H9 (cell line): ENCODE measurements at regions not wholly inside any gene's neighbourhood (a gene's known extent, or its start where the extent isn't known, plus 50 kb on each side); places are given as distances from the start of the nearest gene placed in this dataset.

Experiments used
- DNase-seq: peaks from one replicate; pipeline ENCODE4 v3.0.0-alpha.2; 2017
- H2AFZ ChIP-seq: one replicate; pipeline ENCODE4 v1.6.1; 2013; ENCODE audit warnings: mild to moderate bottlenecking, low read length, control low read depth, moderate library complexity
- H2AK5ac ChIP-seq: 2 replicates; pipeline ENCODE4 v1.6.1; 2013; ENCODE audit warnings: low read length, control low read depth, mixed read lengths; ENCODE audit not compliant: insufficient read length
- H2BK120ac ChIP-seq: one replicate; pipeline ENCODE4 v1.6.1; 2013; ENCODE audit warnings: low read depth, mild to moderate bottlenecking, low read length, control low read depth, inconsistent platforms; ENCODE audit not compliant: poor library complexity, severe bottlenecking
- H2BK12ac ChIP-seq: 2 replicates; pipeline ENCODE4 v1.6.1; 2013; ENCODE audit warnings: low read length, control low read depth, mixed read lengths, low read depth; ENCODE audit not compliant: insufficient read length
- H2BK15ac ChIP-seq: 2 replicates; pipeline ENCODE4 v1.6.1; 2013; ENCODE audit warnings: low read depth, low read length, control low read depth
- H2BK20ac ChIP-seq: one replicate; pipeline ENCODE4 v1.6.1; 2013; ENCODE audit warnings: low read depth, mild to moderate bottlenecking, low read length, control low read depth, inconsistent platforms; ENCODE audit not compliant: poor library complexity, severe bottlenecking
- H2BK5ac ChIP-seq: 2 replicates; pipeline ENCODE4 v1.6.1; 2013; ENCODE audit warnings: low read length, control low read depth, mixed read lengths; ENCODE audit not compliant: insufficient read length
- H3K14ac ChIP-seq: 2 replicates; pipeline ENCODE4 v1.6.1; 2013; ENCODE audit warnings: low read length, control low read depth; ENCODE audit not compliant: insufficient read depth
- H3K18ac ChIP-seq: 2 replicates; pipeline ENCODE4 v1.6.1; 2013; ENCODE audit warnings: low read depth, mild to moderate bottlenecking, mixed read lengths, low read length, control low read depth; ENCODE audit not compliant: insufficient read length
- H3K23ac ChIP-seq: 2 replicates; pipeline ENCODE4 v1.6.1; 2013; ENCODE audit warnings: low read length, control low read depth, mixed read lengths, low read depth; ENCODE audit not compliant: insufficient read length
- H3K23me2 ChIP-seq: 2 replicates; pipeline ENCODE4 v1.6.1; 2013; ENCODE audit warnings: low read depth, mild to moderate bottlenecking, mixed read lengths, low read length, control low read depth; ENCODE audit not compliant: insufficient read length, poor library complexity, severe bottlenecking
- H3K27ac ChIP-seq: 2 replicates; pipeline ENCODE4 v1.5.1; 2013; ENCODE audit warnings: low read length, control low read depth, mixed read lengths, low read depth; ENCODE audit not compliant: insufficient read length
- H3K27me3 ChIP-seq: 2 replicates; pipeline ENCODE4 v1.6.1; 2013; ENCODE audit warnings: low read length, control low read depth, inconsistent platforms; ENCODE audit not compliant: insufficient read depth
- H3K4ac ChIP-seq: 2 replicates; pipeline ENCODE4 v1.6.1; 2013; ENCODE audit warnings: low read depth, mild to moderate bottlenecking, control low read depth, inconsistent platforms, low read length, moderate library complexity
- H3K4me1 ChIP-seq: 2 replicates; pipeline ENCODE4 v1.6.1; 2013; ENCODE audit warnings: low read length, control low read depth, inconsistent platforms; ENCODE audit not compliant: insufficient read depth
- H3K4me2 ChIP-seq: 2 replicates; pipeline ENCODE4 v1.6.1; 2013; ENCODE audit warnings: low read length, control low read depth, mixed read lengths; ENCODE audit not compliant: insufficient read length, insufficient read depth
- H3K56ac ChIP-seq: 2 replicates; pipeline ENCODE4 v1.6.1; 2013; ENCODE audit warnings: low read depth, mild to moderate bottlenecking, mixed read lengths, low read length, control low read depth; ENCODE audit not compliant: insufficient read length
- H3K79me1 ChIP-seq: 2 replicates; pipeline ENCODE4 v1.6.1; 2013; ENCODE audit warnings: low read depth, mild to moderate bottlenecking, moderate library complexity, low read length, control low read depth, inconsistent platforms; ENCODE audit not compliant: insufficient read depth, poor library complexity, severe bottlenecking
- H3K79me2 ChIP-seq: 2 replicates; pipeline ENCODE4 v1.6.1; 2013; ENCODE audit warnings: low read length, control low read depth, inconsistent platforms; ENCODE audit not compliant: insufficient read depth
- H3K9ac ChIP-seq: 2 replicates; pipeline ENCODE4 v1.6.1; 2013; ENCODE audit warnings: low read length, control low read depth, mixed read lengths; ENCODE audit not compliant: insufficient read length; ENCODE audit errors: extremely low read depth
- H3K9me3 ChIP-seq: one replicate; pipeline ENCODE4 v1.6.1; 2013; ENCODE audit warnings: low read depth, low read length, inconsistent platforms; ENCODE audit not compliant: control insufficient read depth
- H3T11ph ChIP-seq: one replicate; pipeline ENCODE4 v1.6.1; 2013; ENCODE audit warnings: mild to moderate bottlenecking, low read length, control low read depth, inconsistent platforms
- H4K20me1 ChIP-seq: one replicate; pipeline ENCODE4 v1.6.1; 2013; ENCODE audit not compliant: control insufficient read depth, insufficient read length, insufficient read depth
- H4K5ac ChIP-seq: 2 replicates; pipeline ENCODE4 v1.6.1; 2013; ENCODE audit warnings: low read depth, mild to moderate bottlenecking, mixed read lengths, low read length, control low read depth; ENCODE audit not compliant: insufficient read length
- H4K8ac ChIP-seq: replicated peaks from 2 replicates; pipeline ENCODE4 v1.6.1; 2013; ENCODE audit warnings: low read length, control low read depth, mixed read lengths, low read depth; ENCODE audit not compliant: insufficient read length
- H4K91ac ChIP-seq: 2 replicates; pipeline ENCODE4 v1.6.1; 2013; ENCODE audit warnings: low read depth, mild to moderate bottlenecking, moderate library complexity, mixed read lengths, low read length, control low read depth; ENCODE audit not compliant: insufficient read length
- H3K27ac Mint-ChIP-seq, 3 experiments: 2 replicates in 2 of 3; 3 replicates in 1 of 3; pipeline ENCODE4 v1.8.0; 2020 to 2021; ENCODE audit warnings: mixed read lengths in 3 of 3, mild to moderate bottlenecking in 1 of 3, moderate library complexity in 1 of 3
- H3K27me3 Mint-ChIP-seq: 2 replicates; pipeline ENCODE4 v1.8.0; 2021; ENCODE audit warnings: low read depth, mild to moderate bottlenecking, moderate library complexity, mixed read lengths
- H3K36me3 Mint-ChIP-seq, 3 experiments: 2 replicates in 2 of 3; 3 replicates in 1 of 3; pipeline ENCODE4 v1.8.0; 2020 to 2021; ENCODE audit warnings: low read depth in 3 of 3, mixed read lengths in 3 of 3; ENCODE audit not compliant: insufficient read depth in 1 of 3
- H3K4me1 Mint-ChIP-seq, 2 experiments: 2 replicates each; pipeline ENCODE4 v1.8.0; 2020; ENCODE audit warnings: mixed read lengths in 2 of 2
- H3K4me3 Mint-ChIP-seq, 2 experiments: 2 replicates in 1 of 2; 3 replicates in 1 of 2; pipeline ENCODE4 v1.8.0; 2020 to 2021; ENCODE audit warnings: mild to moderate bottlenecking in 2 of 2, mixed read lengths in 2 of 2, moderate library complexity in 1 of 2
- H3K9me3 Mint-ChIP-seq, 2 experiments: 2 replicates in 1 of 2; 3 replicates in 1 of 2; pipeline ENCODE4 v1.8.0; 2020; ENCODE audit warnings: mild to moderate bottlenecking in 2 of 2, mixed read lengths in 2 of 2, moderate library complexity in 1 of 2
- WGBS: extraction: QIAGEN DNeasy Blood & Tissue Kit; methylation state at CpG from one replicate; pipeline ENCODE4 v1.1.7; 2013; ENCODE audit warnings: missing lambda C conversion rate, low lambda C conversion rate, mixed read lengths; ENCODE audit not compliant: insufficient read length; ENCODE audit errors: extremely low coverage; 5-methylcytosine and 5-hydroxymethylcytosine counted together
- TF ChIP-seq, protein P1 (sequence below): fragments of 200-600 bp; sonication (generic); conservative IDR thresholded peaks from 3 replicates; pipeline ENCODE4 v1.8.0; 2021; ENCODE audit warnings: antibody characterized with exemption, mild to moderate bottlenecking

DNA sequence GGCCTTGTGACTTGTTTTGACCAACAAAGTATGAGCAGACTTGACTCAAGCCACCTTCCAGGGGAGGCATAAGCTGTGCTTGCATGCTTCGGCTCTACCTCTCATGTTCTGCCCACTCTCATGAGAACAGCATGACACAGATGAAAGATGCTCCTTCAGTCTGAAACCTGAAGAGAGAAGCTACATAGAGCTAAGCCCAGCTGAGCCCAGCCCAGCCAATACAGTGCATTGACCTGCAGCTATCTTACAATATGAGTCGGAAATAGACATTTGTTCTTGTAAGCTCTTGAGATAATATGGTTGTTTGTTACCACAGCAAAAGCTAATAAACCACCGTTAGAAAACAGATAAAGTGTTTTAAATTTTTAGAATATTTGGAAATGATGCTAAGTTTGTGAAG is 426.7 kb upstream of the PKDCC start:
- H3K14ac ChIP-seq, result no peak overlapping the region
- no peak overlapping the region for H3K4me2 ChIP-seq
- H3K27ac ChIP-seq, result no peak overlapping the region
- H3K4me1 ChIP-seq, result no peaks in the 10 kb centered on the region
- H3K4ac ChIP-seq, result no peak overlapping the region
- no peak for DNase-seq
- no peaks in the 10 kb centered on the region for H3K27me3 ChIP-seq
- no peak overlapping the region for H3T11ph ChIP-seq
- no peak overlapping the region for H3K56ac ChIP-seq
- H3K79me2 ChIP-seq, result no peaks in the 10 kb centered on the region
- H2BK12ac ChIP-seq, result no peak overlapping the region
- no peak overlapping the region for H3K9ac ChIP-seq
- H3K27me3 Mint-ChIP-seq, result no peaks in the 10 kb centered on the region
- no peaks in the 10 kb centered on the region for H4K20me1 ChIP-seq
- no peak overlapping the region for H4K5ac ChIP-seq
- no peaks in the 10 kb centered on the region for H3K36me3 Mint-ChIP-seq
- H2AK5ac ChIP-seq, result no peak overlapping the region
- no peaks in the 10 kb centered on the region for H3K79me1 ChIP-seq
- H3K23me2 ChIP-seq, result no peaks in the 10 kb centered on the region
- WGBS, result no CpG with 5 or more reads among the region's 3 CpGs
- H3K4me3 Mint-ChIP-seq, result no peak overlapping the region
- H3K23ac ChIP-seq, result no peak overlapping the region
- H4K91ac ChIP-seq, result no peak overlapping the region
- no peak overlapping the region for H2BK20ac ChIP-seq
- no peak overlapping the region for H4K8ac ChIP-seq
- H3K4me1 Mint-ChIP-seq, result no peaks in the 10 kb centered on the region
- H2BK5ac ChIP-seq, result no peak overlapping the region
- TF ChIP-seq, protein P1, sequence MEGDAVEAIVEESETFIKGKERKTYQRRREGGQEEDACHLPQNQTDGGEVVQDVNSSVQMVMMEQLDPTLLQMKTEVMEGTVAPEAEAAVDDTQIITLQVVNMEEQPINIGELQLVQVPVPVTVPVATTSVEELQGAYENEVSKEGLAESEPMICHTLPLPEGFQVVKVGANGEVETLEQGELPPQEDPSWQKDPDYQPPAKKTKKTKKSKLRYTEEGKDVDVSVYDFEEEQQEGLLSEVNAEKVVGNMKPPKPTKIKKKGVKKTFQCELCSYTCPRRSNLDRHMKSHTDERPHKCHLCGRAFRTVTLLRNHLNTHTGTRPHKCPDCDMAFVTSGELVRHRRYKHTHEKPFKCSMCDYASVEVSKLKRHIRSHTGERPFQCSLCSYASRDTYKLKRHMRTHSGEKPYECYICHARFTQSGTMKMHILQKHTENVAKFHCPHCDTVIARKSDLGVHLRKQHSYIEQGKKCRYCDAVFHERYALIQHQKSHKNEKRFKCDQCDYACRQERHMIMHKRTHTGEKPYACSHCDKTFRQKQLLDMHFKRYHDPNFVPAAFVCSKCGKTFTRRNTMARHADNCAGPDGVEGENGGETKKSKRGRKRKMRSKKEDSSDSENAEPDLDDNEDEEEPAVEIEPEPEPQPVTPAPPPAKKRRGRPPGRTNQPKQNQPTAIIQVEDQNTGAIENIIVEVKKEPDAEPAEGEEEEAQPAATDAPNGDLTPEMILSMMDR, result no peak
- H2AFZ ChIP-seq, result no peak overlapping the region
- H3K9me3 Mint-ChIP-seq, result no peaks in the 10 kb centered on the region
- H3K27ac Mint-ChIP-seq, result no peak overlapping the region
- no peaks in the 10 kb centered on the region for H3K9me3 ChIP-seq
- H3K18ac ChIP-seq, result no peak overlapping the region
- H2BK15ac ChIP-seq, result no peak overlapping the region
- no peak overlapping the region for H2BK120ac ChIP-seq
